Fibroblast of villous mesenchyme (primary cell): ENCODE measurements at regions not wholly inside any gene's neighbourhood (a gene's known extent, or its start where the extent isn't known, plus 50 kb on each side); places are given as distances from the start of the nearest gene placed in this dataset. TPM values are rescaled to one million over a fixed set of nuclear protein-coding genes. Genes with fewer than 3 reads are reported as not detected.
A peak's percentile ranks its signal among the peaks of the same experiment; 100 is the strongest.

Experiments used
- DNase-seq: peaks from one replicate; pipeline ENCODE4 v3.0.0-alpha.2; 2010; ENCODE audit warnings: low read depth
- H3K4me3 ChIP-seq: 2 replicates; pipeline ENCODE4 v1.5.1; 2011; ENCODE audit warnings: low read depth, mild to moderate bottlenecking, low read length
- small RNA-seq: library from RNA; depleted of rRNA; stranded (forward); fragments of <200 nt; gene quantifications from one replicate; pipeline ENCODE3, GENCODE V24; 2012
- TF ChIP-seq, protein P1 (sequence below): IDR thresholded peaks from 2 replicates; pipeline ENCODE4 v1.5.1; 2012; ENCODE audit warnings: low read depth, mild to moderate bottlenecking, low read length; ENCODE audit not compliant: insufficient read depth

GRCh38 chr4:134282680-134283079 is 81.1 kb upstream of the PABPC4L start:
- H3K4me3 ChIP-seq, result no peak overlapping the region
- TF ChIP-seq, protein P1, sequence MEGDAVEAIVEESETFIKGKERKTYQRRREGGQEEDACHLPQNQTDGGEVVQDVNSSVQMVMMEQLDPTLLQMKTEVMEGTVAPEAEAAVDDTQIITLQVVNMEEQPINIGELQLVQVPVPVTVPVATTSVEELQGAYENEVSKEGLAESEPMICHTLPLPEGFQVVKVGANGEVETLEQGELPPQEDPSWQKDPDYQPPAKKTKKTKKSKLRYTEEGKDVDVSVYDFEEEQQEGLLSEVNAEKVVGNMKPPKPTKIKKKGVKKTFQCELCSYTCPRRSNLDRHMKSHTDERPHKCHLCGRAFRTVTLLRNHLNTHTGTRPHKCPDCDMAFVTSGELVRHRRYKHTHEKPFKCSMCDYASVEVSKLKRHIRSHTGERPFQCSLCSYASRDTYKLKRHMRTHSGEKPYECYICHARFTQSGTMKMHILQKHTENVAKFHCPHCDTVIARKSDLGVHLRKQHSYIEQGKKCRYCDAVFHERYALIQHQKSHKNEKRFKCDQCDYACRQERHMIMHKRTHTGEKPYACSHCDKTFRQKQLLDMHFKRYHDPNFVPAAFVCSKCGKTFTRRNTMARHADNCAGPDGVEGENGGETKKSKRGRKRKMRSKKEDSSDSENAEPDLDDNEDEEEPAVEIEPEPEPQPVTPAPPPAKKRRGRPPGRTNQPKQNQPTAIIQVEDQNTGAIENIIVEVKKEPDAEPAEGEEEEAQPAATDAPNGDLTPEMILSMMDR, result no peak
- no peak for DNase-seq

GRCh38 chr4:134278675-134279074 is 77.1 kb upstream of the PABPC4L start:
- TF ChIP-seq, protein P1, result no peak
- peak; percentile 34 for DNase-seq
- H3K4me3 ChIP-seq, result no peak overlapping the region

- H3K4me3 ChIP-seq, result no peak overlapping the region
- TF ChIP-seq, protein P1, result no peak
- DNase-seq, result peak; percentile 25
Observed at GRCh38 chr4:134276476-134276875, 74.9 kb upstream of the PABPC4L start.

- TF ChIP-seq, protein P1, result no peak
- H3K4me3 ChIP-seq, result no peak overlapping the region
- no peak for DNase-seq
Observed at GRCh38 chr4:134260126-134260525, 58.5 kb upstream of the PABPC4L start.

Small RNAs in the stretch of these regions (small RNA-seq; reads per million reads assigned to genes)
- gene AC104619.4, result not detected
- gene RF00026, result not detected
